H1 (cell line): ENCODE measurements at regions not wholly inside any gene's neighbourhood (a gene's known extent, or its start where the extent isn't known, plus 50 kb on each side); places are given as distances from the start of the nearest gene placed in this dataset.

Experiments
- CTCF ChIA-PET: fragments of 300-600 bp; sonication (Branson Sonifier 250); formaldehyde crosslinking; loops from one replicate; lab custom pipeline; 2021; ENCODE audit not compliant: partially characterized antibody; lab: Charles Lee
- POLR2A ChIA-PET: fragments of 300-600 bp; sonication (Branson Sonifier 250); formaldehyde crosslinking; loops from one replicate; lab custom pipeline; 2021; ENCODE audit warnings: inconsistent platforms; ENCODE audit not compliant: partially characterized antibody; lab: Charles Lee
- DNase-seq, 2 experiments: peaks; one replicate each; pipeline versions ENCODE4 v3.0.0 to v3.0.0-alpha.2; 2010 to 2022; ENCODE audit warnings: low spot score in 2 of 2, low read depth in 1 of 2, mixed read lengths in 1 of 2
- FAIRE-seq: peaks from 2 replicates; lab custom pipeline; 2011; peaks lifted over from hg19 to GRCh38; lab: Jason Lieb, UNC
- H2AFZ ChIP-seq: 2 replicates; pipeline ENCODE4 v1.8.1; 2012; ENCODE audit warnings: low read length, inconsistent platforms
- H2AK5ac ChIP-seq: 2 replicates; pipeline ENCODE4 v1.6.1; 2013; ENCODE audit warnings: low read depth, low read length
- H2BK120ac ChIP-seq: replicated peaks from 2 replicates; pipeline ENCODE3; 2013; ENCODE audit warnings: low read depth, low read length, inconsistent platforms
- H2BK12ac ChIP-seq: 2 replicates; pipeline ENCODE4 v1.6.1; 2013; ENCODE audit warnings: low read depth, low read length
- H2BK15ac ChIP-seq: 2 replicates; pipeline ENCODE4 v1.6.1; 2013; ENCODE audit warnings: low read length
- H2BK20ac ChIP-seq: 2 replicates; pipeline ENCODE4 v1.6.1; 2013; ENCODE audit warnings: low read length
- H2BK5ac ChIP-seq: 2 replicates; pipeline ENCODE4 v1.6.1; 2013; ENCODE audit warnings: low read depth, low read length
- H3K14ac ChIP-seq: 2 replicates; pipeline ENCODE4 v1.6.1; 2013; ENCODE audit warnings: inconsistent platforms; ENCODE audit not compliant: insufficient read length
- H3K18ac ChIP-seq: 2 replicates; pipeline ENCODE4 v1.6.1; 2013; ENCODE audit warnings: low read length; ENCODE audit errors: extremely low read depth
- H3K23ac ChIP-seq: 2 replicates; pipeline ENCODE4 v1.6.1; 2013; ENCODE audit warnings: inconsistent platforms; ENCODE audit not compliant: insufficient read length
- H3K23me2 ChIP-seq: 2 replicates; pipeline ENCODE4 v1.6.1; 2013; ENCODE audit warnings: low read depth, low read length
- H3K27ac ChIP-seq: 2 replicates; pipeline ENCODE4 v1.6.1; 2011; ENCODE audit warnings: low read depth, low read length, inconsistent platforms
- H3K27me3 ChIP-seq, 4 experiments: replicated peaks in 1 of 4; 1 replicate in 1 of 4; 2 replicates in 3 of 4; pipeline versions ENCODE4 v1.6.1 to v1.8.1; 2011 to 2013; ENCODE audit warnings: low read length in 3 of 4, mild to moderate bottlenecking in 3 of 4, inconsistent platforms in 2 of 4, mixed read lengths in 2 of 4, moderate library complexity in 1 of 4; ENCODE audit not compliant: control insufficient read depth in 3 of 4, insufficient read depth in 3 of 4; ENCODE audit errors: extremely low read depth in 1 of 4
- H3K36me3 ChIP-seq, 4 experiments: 2 replicates each; pipeline versions ENCODE4 v1.6.1 to v1.8.1; 2011 to 2013; ENCODE audit warnings: mild to moderate bottlenecking in 4 of 4, low read length in 3 of 4, moderate library complexity in 2 of 4, control low read depth in 1 of 4, inconsistent platforms in 1 of 4; ENCODE audit not compliant: insufficient read depth in 4 of 4, control insufficient read depth in 2 of 4
- H3K4ac ChIP-seq: replicated peaks from 2 replicates; pipeline ENCODE3; 2013; ENCODE audit warnings: low read length, low read depth, mixed read lengths, inconsistent platforms; ENCODE audit not compliant: insufficient read length
- H3K4me1 ChIP-seq, 4 experiments: replicated peaks in 1 of 4; 1 replicate in 1 of 4; 2 replicates in 3 of 4; pipeline versions ENCODE4 v1.6.1 to v1.8.1; 2011 to 2013; ENCODE audit warnings: low read length in 3 of 4, inconsistent platforms in 2 of 4, mixed read lengths in 1 of 4; ENCODE audit not compliant: insufficient read depth in 4 of 4, control insufficient read depth in 3 of 4
- H3K4me2 ChIP-seq, 2 experiments: 2 replicates each; pipeline versions ENCODE4 v1.6.1 to v1.8.1; 2011 to 2013; ENCODE audit warnings: low read depth in 2 of 2, low read length in 2 of 2, control low read depth in 1 of 2, inconsistent platforms in 1 of 2, mild to moderate bottlenecking in 1 of 2; ENCODE audit not compliant: insufficient read depth in 1 of 2
- H3K4me3 ChIP-seq, 4 experiments: fragments of 200-600, 300-600 bp in 1 of 4; sonication (generic), shearing (Covaris generic), sonication (Bioruptor Twin) in 1 of 4; 2 replicates each; pipeline versions ENCODE4 v1.5.1 to v1.8.1; 2011 to 2016; ENCODE audit warnings: low read length in 4 of 4, low read depth in 3 of 4, control low read depth in 2 of 4, inconsistent platforms in 2 of 4, mild to moderate bottlenecking in 2 of 4, mixed read lengths in 1 of 4, moderate library complexity in 1 of 4; ENCODE audit not compliant: insufficient read depth in 2 of 4; ENCODE audit errors: extremely low read depth in 1 of 4
- H3K56ac ChIP-seq: replicated peaks from 2 replicates; pipeline ENCODE3; 2013; ENCODE audit warnings: low read depth, mild to moderate bottlenecking, mixed read lengths, low read length, inconsistent platforms; ENCODE audit not compliant: insufficient read length
- H3K79me1 ChIP-seq: 2 replicates; pipeline ENCODE4 v1.6.1; 2013; ENCODE audit warnings: low read depth, low read length, control low read depth
- H3K79me2 ChIP-seq, 2 experiments: 2 replicates each; pipeline versions ENCODE4 v1.6.1 to v1.8.1; 2012 to 2013; ENCODE audit warnings: low read length in 2 of 2, mild to moderate bottlenecking in 2 of 2, inconsistent platforms in 1 of 2; ENCODE audit not compliant: insufficient read depth in 2 of 2, control insufficient read depth in 1 of 2
- H3K9ac ChIP-seq, 4 experiments: replicated peaks in 1 of 4; 1 replicate in 1 of 4; 2 replicates in 3 of 4; pipeline versions ENCODE4 v1.6.1 to v1.8.1; 2011 to 2013; ENCODE audit warnings: low read depth in 3 of 4, low read length in 3 of 4, control low read depth in 2 of 4, mild to moderate bottlenecking in 2 of 4, moderate library complexity in 2 of 4, inconsistent platforms in 1 of 4; ENCODE audit errors: extremely low read depth in 1 of 4
- H3K9me3 ChIP-seq, 2 experiments: 2 replicates each; pipeline versions ENCODE4 v1.6.1 to v1.8.1; 2012 to 2013; ENCODE audit warnings: mild to moderate bottlenecking in 2 of 2, moderate library complexity in 2 of 2, control low read depth in 1 of 2, inconsistent platforms in 1 of 2, low read depth in 1 of 2, low read length in 1 of 2, mixed read lengths in 1 of 2; ENCODE audit not compliant: insufficient read depth in 2 of 2
- H4K20me1 ChIP-seq, 2 experiments: replicated peaks in 1 of 2; 2 replicates each; pipeline versions ENCODE3 to v1.8.1; 2011 to 2013; ENCODE audit warnings: inconsistent platforms in 2 of 2, low read length in 2 of 2, mild to moderate bottlenecking in 1 of 2; ENCODE audit not compliant: insufficient read depth in 2 of 2, control insufficient read depth in 1 of 2
- H4K5ac ChIP-seq: 2 replicates; pipeline ENCODE4 v1.6.1; 2013; ENCODE audit warnings: low read length, low read depth, mixed read lengths, inconsistent platforms; ENCODE audit not compliant: insufficient read length
- H4K8ac ChIP-seq: 2 replicates; pipeline ENCODE4 v1.8.0; 2013; ENCODE audit warnings: mild to moderate bottlenecking, moderate library complexity, low read length, inconsistent platforms; ENCODE audit not compliant: insufficient read depth; ENCODE audit errors: extremely low read depth
- H4K91ac ChIP-seq: replicated peaks from 2 replicates; pipeline ENCODE3; 2013; ENCODE audit warnings: low read length, mixed read lengths, inconsistent platforms; ENCODE audit not compliant: insufficient read length
- RFX5 ChIP-seq: IDR thresholded peaks from 2 replicates; pipeline ENCODE4 v1.6.1; 2011; ENCODE audit warnings: low read depth, low read length, improper control_type of control experiment, borderline replicate concordance
- WGBS, 2 experiments: shearing (Covaris generic) in 1 of 2; methylation state at CpG; one replicate each; pipeline versions ENCODE4 v1.1.6 to v1.1.7; 2013 to 2015; ENCODE audit warnings: low lambda C conversion rate in 2 of 2, mixed read lengths in 2 of 2, inconsistent platforms in 1 of 2, low coverage in 1 of 2, missing lambda C conversion rate in 1 of 2; ENCODE audit not compliant: insufficient replicate concordance in 2 of 2, insufficient coverage in 1 of 2, insufficient read length in 1 of 2; ENCODE audit errors: extremely low coverage in 1 of 2, missing lambda C conversion rate in 1 of 2; 5-methylcytosine and 5-hydroxymethylcytosine counted together

DNA sequence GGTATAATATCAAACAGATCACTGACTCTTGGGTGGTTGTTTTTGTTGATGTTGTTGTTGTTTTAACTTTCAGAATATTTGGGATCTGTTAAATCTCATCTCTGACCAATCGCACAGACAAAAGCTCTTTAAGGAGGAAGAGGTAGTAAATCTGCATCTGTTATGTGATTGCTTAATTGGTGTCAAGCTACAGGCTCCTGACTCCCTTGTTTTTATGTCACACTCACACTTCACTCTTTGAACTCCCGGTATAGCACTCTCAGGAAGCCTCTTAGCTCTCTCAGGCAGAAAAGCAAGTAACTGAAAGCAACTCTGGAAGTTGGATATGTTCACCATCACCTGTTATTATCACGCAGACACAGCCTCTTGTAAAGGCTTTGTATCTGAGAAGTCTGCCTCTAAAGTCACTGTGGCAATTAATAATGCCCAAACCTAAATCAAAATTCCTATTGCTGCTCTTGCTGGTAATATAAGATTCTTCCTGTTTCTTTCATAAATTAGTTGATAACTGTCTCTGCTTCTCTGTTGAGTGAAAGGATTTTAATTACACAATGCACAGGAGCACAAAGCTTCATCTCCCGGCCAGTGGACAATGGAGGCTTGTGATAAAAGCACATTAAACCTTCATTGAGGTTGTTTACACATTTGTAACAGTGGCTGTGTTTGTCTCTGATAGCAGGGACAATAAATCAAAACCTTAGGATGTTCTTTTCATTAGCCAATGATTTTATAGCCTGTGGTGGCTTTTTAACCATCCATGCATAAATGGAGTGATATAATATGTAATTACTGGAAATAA, 576.7 kb downstream of the MFSD1 start:
- Histone ChIP-seq H2BK5ac (no peak overlapping the region), H4K91ac (no peak overlapping the region), H3K36me3 (no peaks in the 10 kb centered on the region), H3K4me2 (no peak overlapping the region), H3K18ac (no peak overlapping the region), H3K23me2 (no peaks in the 10 kb centered on the region), H3K9ac (no peak overlapping the region), H2BK20ac (no peak overlapping the region), H3K4ac (no peak overlapping the region), H3K79me1 (no peaks in the 10 kb centered on the region), H3K4me3 (no peak overlapping the region), H3K14ac (no peak overlapping the region), H2AK5ac (no peak overlapping the region), H2AFZ (peak overlapping the region; percentile 21; the same call in 1 of the 2 replicates), H3K23ac (no peak overlapping the region), H3K79me2 (no peaks in the 10 kb centered on the region), H4K20me1 (no peaks in the 10 kb centered on the region), H4K5ac (no peak overlapping the region), H3K27ac (no peak overlapping the region), H3K27me3 (no peaks in the 10 kb centered on the region), H2BK15ac (no peak overlapping the region), H3K9me3 (no peaks in the 10 kb centered on the region), H2BK120ac (no peak overlapping the region), H3K4me1 (no peaks in the 10 kb centered on the region), H3K56ac (no peak overlapping the region), H4K8ac (no peak overlapping the region), H2BK12ac (no peak overlapping the region)
- ChIA-PET POLR2A (no interaction called here), CTCF (interaction anchor here (0.7 to 1.3 kb wide), 2 partner anchors 9 to 13 kb away, joined by 3 read pairs; no protein-coding TSS in a partner anchor)
- DNase-seq = no peak
- WGBS, 2 experiments = 87% methylated on average over 4 of the region's 4 CpGs; no CpG with 5 or more reads in 1 of the 2 experiments
- no peak for FAIRE-seq
- TF ChIP-seq RFX5 = no peak
